ENCODE measurements at regions not wholly inside any gene's neighbourhood (a gene's known extent, or its start where the extent isn't known, plus 50 kb on each side); places are given as distances from the start of the nearest gene placed in this dataset.

- no peak for TF ChIP-seq POLR2A (IDR thresholded peaks at IDR 0.05; ENCODE audit: low read depth, low read length)
- no peak for TF ChIP-seq CTCF (conservative IDR thresholded peaks at IDR 0.05; ENCODE audit: low read depth, low read length)
- TF ChIP-seq MAFK (IDR thresholded peaks at IDR 0.05; ENCODE audit: low read depth, low read length): no peak
Measured at GRCh38 chr6:153840039-153840850, 198.8 kb upstream of the OPRM1 start.
